OCI-LY3 (cell line): ENCODE measurements at regions not wholly inside any gene's neighbourhood (a gene's known extent, or its start where the extent isn't known, plus 50 kb on each side); places are given as distances from the start of the nearest gene placed in this dataset.

Experiments used
- CTCF ChIP-seq: fragments of 200-600, 300-600 bp; sonication (generic); IDR thresholded peaks from 2 replicates; pipeline ENCODE4 v1.5.1; 2014; ENCODE audit warnings: antibody characterized with exemption, low read length, low read depth
- EZH2phosphoT487 ChIP-seq: fragments of 200-600 bp; shearing (Covaris generic); IDR thresholded peaks from 2 replicates; pipeline ENCODE4 v1.6.1; 2018; ENCODE audit warnings: antibody characterized with exemption, mixed run types, low read depth

DNA sequence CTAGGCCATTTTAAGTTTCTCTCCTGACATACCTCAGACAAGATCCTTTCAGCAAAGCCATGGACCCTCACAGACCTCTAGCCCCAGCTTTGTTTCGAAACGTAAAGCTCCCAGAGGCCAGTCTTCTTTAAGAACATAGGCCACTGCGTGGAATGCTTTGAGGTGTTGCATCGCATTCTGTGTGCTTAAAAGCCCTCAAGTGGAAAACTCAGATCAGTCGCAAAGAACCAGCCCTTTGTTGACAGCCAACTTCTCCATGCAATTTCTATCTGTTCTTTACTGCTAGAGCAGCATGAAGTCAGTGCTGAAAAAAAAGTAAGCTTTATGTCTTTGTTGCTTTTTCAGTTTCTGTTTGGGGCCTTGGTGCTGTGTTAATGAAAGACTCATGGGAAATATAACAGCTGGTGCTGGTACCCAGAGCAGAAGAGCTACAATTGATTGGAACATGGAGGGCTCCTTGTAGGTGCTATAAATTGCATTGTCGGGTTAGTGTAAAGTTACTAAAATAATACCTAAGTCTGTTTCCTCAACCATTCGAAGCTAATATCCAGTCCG lies 142.6 kb downstream of the MAP3K7 start:
- TF ChIP-seq CTCF (no peak), EZH2phosphoT487 (no peak)
